ENCODE measurements at regions not wholly inside any gene's neighbourhood (a gene's known extent, or its start where the extent isn't known, plus 50 kb on each side); places are given as distances from the start of the nearest gene placed in this dataset.

DNA sequence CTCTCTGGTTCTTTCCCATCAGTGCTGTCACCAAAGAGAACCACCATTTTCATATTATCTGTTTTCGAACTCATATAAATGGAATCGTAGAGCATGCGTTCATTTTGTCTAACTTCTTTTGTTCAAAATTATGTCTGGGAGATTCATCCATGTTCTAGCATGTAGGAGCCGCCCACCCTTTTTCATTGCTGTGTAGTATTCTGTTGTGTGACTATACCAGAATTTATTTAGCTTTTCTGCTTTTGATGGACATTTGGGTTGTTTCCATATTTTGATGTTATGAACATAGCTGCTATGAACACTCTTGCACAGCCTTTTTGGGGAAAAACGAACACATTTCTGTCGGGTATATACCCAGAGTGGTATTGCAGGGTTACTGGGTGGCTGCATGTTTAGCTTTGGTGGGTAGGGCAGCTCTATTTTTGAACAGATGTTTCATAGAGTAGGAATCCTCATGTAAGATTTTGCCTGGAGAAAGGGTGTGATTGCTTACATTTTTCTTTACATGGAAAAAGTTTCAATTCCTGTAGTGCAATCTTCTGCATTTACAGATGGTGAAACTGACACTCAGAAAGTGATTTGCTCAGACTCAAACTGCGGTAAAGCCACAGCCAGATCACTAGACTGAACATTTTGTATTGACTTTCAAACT lies 100.2 kb upstream of the IL12B start:
- H3K4me3 Mint-ChIP-seq = no peak overlapping the region
- no peak overlapping the region for H3K27ac Mint-ChIP-seq
- DNase-seq (no peak), ATAC-seq (no peak)
- peaks cover 55% of the 10 kb centered on the region for H3K27me3 Mint-ChIP-seq
- H3K36me3 Mint-ChIP-seq = no peaks in the 10 kb centered on the region
- H3K4me1 Mint-ChIP-seq = peaks cover 32% of the 10 kb centered on the region
- no peaks in the 10 kb centered on the region for H3K9me3 Mint-ChIP-seq (ENCODE audit: low read depth)
- CTCF ChIA-PET = interaction anchor here (1.3 kb wide), 1 partner anchor 10 kb away, joined by 4 read pairs; no protein-coding TSS in a partner anchor

DNA sequence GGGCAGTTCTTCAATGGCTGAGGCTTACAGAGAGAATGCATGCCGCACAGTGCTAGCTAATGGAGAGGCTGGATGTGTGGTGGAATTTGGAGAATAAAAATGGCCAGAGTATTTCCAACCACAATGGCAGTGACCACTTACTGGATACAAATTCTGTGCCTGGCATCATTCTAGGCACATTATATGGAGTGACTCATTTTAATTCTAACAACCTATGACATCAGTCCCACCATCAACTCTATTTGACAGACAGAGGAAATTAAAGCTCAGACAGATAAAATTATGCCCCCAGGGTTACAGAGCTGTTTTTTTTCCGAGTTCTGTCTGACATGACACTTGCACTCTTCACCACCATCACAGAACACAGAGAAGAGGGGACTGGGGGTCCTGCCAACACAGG lies 105.6 kb upstream of the IL12B start:
- CTCF ChIA-PET = interaction anchor here (1.2 to 1.3 kb wide), 2 partner anchors 8 to 15 kb away, joined by 3 to 4 read pairs; no protein-coding TSS in a partner anchor
- Mint-ChIP-seq H3K4me3 (no peak overlapping the region), H3K36me3 (no peaks in the 10 kb centered on the region), H3K4me1 (peaks cover 7% of the 10 kb centered on the region), H3K9me3 (ENCODE audit: low read depth) (no peaks in the 10 kb centered on the region), H3K27ac (no peak overlapping the region), H3K27me3 (peaks cover 60% of the 10 kb centered on the region)
- no peak for DNase-seq
- ATAC-seq = no peak

DNA sequence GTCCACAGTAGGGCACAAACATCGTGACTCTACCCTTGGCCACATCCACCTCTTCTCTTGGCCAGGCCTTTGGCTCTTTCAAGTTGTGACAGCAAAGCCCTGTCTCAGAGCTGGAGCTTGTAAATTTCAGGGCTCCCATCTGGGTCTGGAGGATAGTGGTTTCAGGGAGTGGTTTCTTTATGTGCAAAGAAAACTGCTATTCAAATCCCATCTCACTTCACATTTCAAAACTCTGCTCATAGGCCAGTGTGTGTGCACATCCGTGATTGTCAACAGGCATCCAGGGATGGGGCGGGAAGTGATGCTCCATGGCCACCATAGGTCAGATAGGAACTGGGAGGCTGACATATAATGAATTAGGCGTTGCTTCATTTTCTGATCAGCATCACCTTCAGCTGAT lies 107.8 kb upstream of the IL12B start:
- CTCF ChIA-PET = no interaction called here
- peaks cover 60% of the 10 kb centered on the region for H3K27me3 Mint-ChIP-seq
- ATAC-seq = no peak
- H3K27ac Mint-ChIP-seq = no peak overlapping the region
- H3K9me3 Mint-ChIP-seq (ENCODE audit: low read depth) = no peaks in the 10 kb centered on the region
- no peak overlapping the region for H3K4me3 Mint-ChIP-seq
- no peaks in the 10 kb centered on the region for H3K36me3 Mint-ChIP-seq
- no peak for DNase-seq
- no peaks in the 10 kb centered on the region for H3K4me1 Mint-ChIP-seq

DNA sequence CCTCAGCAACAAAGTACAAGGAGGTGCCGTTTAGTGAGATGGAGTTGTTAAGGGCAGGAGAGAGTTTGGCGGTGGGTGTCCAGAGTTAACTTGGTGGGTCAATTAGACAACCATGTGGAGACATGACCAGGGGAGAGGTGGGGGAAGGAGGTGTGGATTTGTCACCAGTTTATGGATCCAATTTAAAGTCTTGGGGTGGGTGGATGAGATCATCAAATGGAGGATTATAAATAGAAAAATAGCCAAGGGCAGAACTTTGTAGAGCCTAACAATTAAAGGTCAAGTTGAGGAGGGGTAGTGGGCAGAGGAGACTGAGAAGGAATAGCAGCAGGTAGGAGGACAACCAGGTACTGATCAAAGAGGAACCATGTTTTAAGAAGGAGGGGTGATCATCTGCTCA lies 108.7 kb upstream of the IL12B start:
- H3K4me3 Mint-ChIP-seq = no peak overlapping the region
- no peaks in the 10 kb centered on the region for H3K36me3 Mint-ChIP-seq
- H3K9me3 Mint-ChIP-seq (ENCODE audit: low read depth) = no peaks in the 10 kb centered on the region
- H3K27ac Mint-ChIP-seq = no peak overlapping the region
- CTCF ChIA-PET = no interaction called here
- peaks cover 53% of the 10 kb centered on the region for H3K27me3 Mint-ChIP-seq
- no peaks in the 10 kb centered on the region for H3K4me1 Mint-ChIP-seq
- DNase-seq (no peak), ATAC-seq (no peak)

DNA sequence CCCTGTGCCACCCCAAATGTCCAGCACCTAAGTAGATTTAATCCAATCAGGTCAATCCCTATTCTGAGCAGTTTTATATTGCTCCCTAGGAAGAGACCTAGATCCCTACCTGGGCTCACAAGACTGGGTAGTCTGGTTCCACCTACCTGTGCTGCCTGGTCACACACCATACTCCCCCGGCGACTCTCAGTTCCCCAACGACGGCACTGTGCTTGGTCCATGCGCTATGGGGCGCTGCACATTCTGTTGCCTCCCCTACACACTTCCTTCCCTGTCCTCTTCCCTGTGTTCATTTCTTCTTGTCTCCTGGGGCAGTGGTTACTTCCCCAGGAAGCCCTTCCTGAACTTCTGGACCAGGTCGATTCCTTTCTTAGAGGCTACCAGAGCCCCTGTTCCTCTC lies 109.9 kb upstream of the IL12B start:
- H3K4me1 Mint-ChIP-seq = no peaks in the 10 kb centered on the region
- H3K27ac Mint-ChIP-seq = no peak overlapping the region
- peaks cover 56% of the 10 kb centered on the region for H3K27me3 Mint-ChIP-seq
- ATAC-seq (no peak), DNase-seq (no peak)
- no peaks in the 10 kb centered on the region for H3K9me3 Mint-ChIP-seq (ENCODE audit: low read depth)
- CTCF ChIA-PET = no interaction called here
- no peaks in the 10 kb centered on the region for H3K36me3 Mint-ChIP-seq
- no peak overlapping the region for H3K4me3 Mint-ChIP-seq

DNA sequence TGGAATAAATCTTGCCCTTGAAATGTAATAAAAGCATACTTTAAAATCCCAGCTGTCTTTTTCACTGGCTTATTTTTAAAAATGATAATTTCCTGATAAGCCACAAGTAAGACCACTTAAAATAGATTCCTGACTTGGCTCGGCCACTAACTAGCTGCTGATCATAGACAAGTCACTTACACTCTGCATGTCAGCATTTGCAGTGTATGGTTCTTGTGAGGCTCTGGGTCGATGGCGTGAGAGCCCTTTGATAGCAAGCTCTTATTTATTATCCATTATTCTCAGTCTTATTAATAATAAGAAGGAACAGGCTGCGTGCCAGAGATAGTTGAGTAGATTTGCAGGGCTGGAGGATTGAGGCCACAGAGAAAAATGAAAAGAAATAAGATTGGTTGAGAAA lies 110.7 kb upstream of the IL12B start:
- CTCF ChIA-PET = interaction anchor here (1.4 kb wide), 1 partner anchor 9 kb away, joined by 3 read pairs; no protein-coding TSS in a partner anchor
- Mint-ChIP-seq H3K27me3 (peaks cover 59% of the 10 kb centered on the region), H3K9me3 (ENCODE audit: low read depth) (no peaks in the 10 kb centered on the region), H3K4me3 (no peak overlapping the region), H3K36me3 (no peaks in the 10 kb centered on the region), H3K27ac (no peak overlapping the region), H3K4me1 (no peaks in the 10 kb centered on the region)
- ATAC-seq = no peak
- no peak for DNase-seq

DNA sequence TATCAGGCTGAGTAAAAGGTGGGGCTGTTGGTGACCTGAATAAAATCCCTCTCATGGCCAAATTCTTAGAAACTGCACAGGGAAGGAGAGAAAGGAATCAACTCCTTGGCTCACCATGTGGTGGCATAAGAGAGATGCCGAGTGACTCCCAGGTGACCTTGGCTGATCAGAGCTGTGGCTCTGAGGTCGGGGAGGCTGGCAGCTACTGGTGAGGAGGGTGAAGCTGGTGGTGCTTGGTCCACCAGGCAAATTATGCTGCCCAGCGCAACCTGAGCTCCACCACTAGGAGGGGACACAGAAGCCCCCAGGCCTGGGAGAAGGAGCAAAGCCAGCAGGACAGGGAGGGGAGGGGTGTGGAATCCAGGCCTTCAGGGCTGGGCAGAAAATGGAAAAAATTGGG lies 111.2 kb upstream of the IL12B start:
- CTCF ChIA-PET = interaction anchor here (1.4 kb wide), 1 partner anchor 10 kb away, joined by 3 read pairs; no protein-coding TSS in a partner anchor
- no peaks in the 10 kb centered on the region for H3K4me1 Mint-ChIP-seq
- H3K36me3 Mint-ChIP-seq = no peaks in the 10 kb centered on the region
- H3K4me3 Mint-ChIP-seq = no peak overlapping the region
- DNase-seq = no peak
- ATAC-seq = no peak
- no peaks in the 10 kb centered on the region for H3K9me3 Mint-ChIP-seq (ENCODE audit: low read depth)
- H3K27ac Mint-ChIP-seq = no peak overlapping the region
- H3K27me3 Mint-ChIP-seq = peaks cover 59% of the 10 kb centered on the region

DNA sequence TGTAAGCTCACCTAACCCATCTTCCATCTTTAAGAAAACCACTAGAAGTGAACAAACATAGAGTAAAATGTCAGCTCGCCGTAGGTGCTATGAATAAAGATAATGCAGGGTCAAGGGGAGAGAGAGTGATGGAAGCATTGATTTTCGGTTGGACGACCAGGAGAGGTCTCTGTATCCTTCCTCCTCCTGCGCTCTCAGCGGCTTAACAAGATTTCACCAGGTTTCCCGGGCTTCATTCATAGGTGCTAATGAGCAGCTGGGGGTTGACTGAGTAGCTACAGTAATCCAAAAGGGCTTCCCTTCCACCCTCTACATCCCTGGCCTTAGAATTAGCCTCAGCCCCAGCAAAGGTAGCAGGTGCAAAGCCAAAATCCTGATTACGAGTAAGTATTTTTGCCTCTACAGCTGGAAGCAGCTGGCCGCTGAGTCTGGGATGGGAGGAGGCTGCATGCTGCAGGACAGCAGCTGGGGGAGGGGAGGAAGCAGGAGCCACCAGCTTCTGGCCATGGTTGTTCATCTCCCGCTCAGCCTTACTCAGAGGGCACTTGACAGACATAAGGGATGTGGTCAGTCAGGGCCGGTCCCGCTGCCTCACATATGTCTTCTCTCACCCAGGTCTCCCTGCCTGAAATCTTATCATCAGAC lies 112.0 kb upstream of the IL12B start:
- no peak overlapping the region for H3K27ac Mint-ChIP-seq
- no peak overlapping the region for H3K4me3 Mint-ChIP-seq
- H3K36me3 Mint-ChIP-seq = no peaks in the 10 kb centered on the region
- DNase-seq (no peak), ATAC-seq (no peak)
- CTCF ChIA-PET = interaction anchor here (1.2 kb wide), 1 partner anchor 579 kb away, joined by 3 read pairs; no protein-coding TSS in a partner anchor
- H3K27me3 Mint-ChIP-seq = peaks cover 58% of the 10 kb centered on the region
- no peaks in the 10 kb centered on the region for H3K9me3 Mint-ChIP-seq (ENCODE audit: low read depth)
- no peaks in the 10 kb centered on the region for H3K4me1 Mint-ChIP-seq

DNA sequence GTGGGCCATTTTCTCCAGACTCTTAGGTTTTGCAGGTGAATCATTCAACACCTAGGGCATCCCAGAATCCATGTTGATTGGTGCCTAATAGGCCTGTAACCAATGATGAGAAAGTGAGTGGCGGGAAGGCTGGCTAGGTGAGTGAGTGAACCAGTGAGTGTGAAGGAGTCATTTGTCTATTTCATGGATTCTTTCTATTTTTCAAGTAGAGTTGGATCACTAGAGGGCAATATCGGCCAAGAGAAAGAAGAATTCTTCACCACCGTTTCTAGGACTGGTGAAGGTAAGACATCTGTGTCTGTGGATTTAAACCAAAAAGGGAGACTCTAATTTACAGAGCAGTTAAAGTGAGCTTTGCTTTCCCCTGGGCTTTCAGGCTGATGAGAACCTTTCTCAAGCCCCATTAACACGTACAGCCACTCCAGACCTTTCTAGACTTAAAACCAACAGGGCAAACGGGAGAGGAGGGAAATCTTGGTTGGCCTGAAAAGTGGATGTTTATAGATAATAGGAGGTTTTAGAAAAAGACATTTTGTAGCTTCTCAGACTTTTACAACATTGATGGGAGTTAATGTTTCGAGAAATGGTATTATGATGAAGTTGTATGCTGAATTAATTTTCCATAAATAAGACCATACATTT lies 114.3 kb upstream of the IL12B start:
- Mint-ChIP-seq H3K4me1 (no peaks in the 10 kb centered on the region), H3K4me3 (no peak overlapping the region), H3K36me3 (no peaks in the 10 kb centered on the region), H3K27me3 (peaks cover 58% of the 10 kb centered on the region), H3K27ac (no peak overlapping the region), H3K9me3 (ENCODE audit: low read depth) (no peaks in the 10 kb centered on the region)
- ATAC-seq = peak; percentile 12
- CTCF ChIA-PET = interaction anchor here (1.8 to 2.3 kb wide), 2 partner anchors 9 to 542 kb away, joined by 4 to 11 read pairs; no protein-coding TSS in a partner anchor
- DNase-seq = no peak

DNA sequence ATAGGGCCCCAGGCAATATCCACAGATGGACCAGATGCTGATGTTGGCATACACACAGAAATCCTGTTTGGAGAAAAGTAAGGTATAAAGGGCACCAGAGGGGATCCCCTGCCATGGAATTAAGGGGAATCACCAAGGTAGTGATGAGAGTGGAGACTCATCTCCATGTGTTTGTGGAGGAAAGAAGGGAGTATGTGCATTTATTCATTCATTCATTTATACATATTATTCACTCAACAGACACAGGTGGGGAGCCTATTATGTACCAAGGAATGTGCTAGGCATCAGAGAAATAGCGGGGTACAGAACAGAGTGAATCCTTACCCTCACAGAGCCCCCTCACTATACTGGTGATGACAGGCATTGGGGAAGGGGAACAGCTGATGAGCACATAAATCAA lies 116.8 kb upstream of the IL12B start:
- no peak for ATAC-seq
- CTCF ChIA-PET = interaction anchor here (1.5 to 1.6 kb wide), 2 partner anchors 38 to 540 kb away, joined by 4 to 6 read pairs; no protein-coding TSS in a partner anchor

DNA sequence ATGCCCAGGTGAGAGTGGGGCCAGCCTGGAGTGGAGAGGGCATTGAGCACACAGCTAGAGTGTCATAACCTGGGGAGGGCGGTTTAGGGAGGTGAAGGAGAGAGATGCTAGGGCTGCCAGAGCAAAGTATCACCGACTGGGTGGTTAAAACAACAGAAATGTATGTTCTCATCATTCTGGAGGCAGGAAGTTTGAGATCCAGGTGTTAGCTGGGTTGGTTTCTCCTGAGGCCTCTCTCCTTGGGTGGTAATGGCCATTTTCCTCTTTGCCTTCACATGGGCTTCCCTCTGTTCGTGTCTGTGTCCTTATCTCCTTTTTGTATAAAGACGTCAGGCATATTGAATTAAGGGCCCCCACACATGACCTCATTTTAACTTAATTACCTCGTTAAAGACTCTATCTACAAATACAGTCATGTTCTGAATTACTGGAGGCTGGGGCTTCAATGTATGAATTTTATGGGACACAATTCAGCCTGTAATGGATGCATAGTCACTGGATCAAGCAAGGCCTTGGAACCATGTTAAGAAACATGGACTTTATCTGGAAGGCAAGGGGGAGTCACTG lies 118.6 kb upstream of the IL12B start:
- H3K27me3 Mint-ChIP-seq = peaks cover 67% of the 10 kb centered on the region
- H3K4me1 Mint-ChIP-seq = no peaks in the 10 kb centered on the region
- no peak overlapping the region for H3K27ac Mint-ChIP-seq
- ATAC-seq (no peak), DNase-seq (no peak)
- H3K9me3 Mint-ChIP-seq (ENCODE audit: low read depth) = no peaks in the 10 kb centered on the region
- H3K36me3 Mint-ChIP-seq = no peaks in the 10 kb centered on the region
- CTCF ChIA-PET = interaction anchor here (1.6 kb wide), 1 partner anchor 40 kb away, joined by 4 read pairs; no protein-coding TSS in a partner anchor
- H3K4me3 Mint-ChIP-seq = no peak overlapping the region

More for the DNA sequence above, 116.8 kb upstream of the IL12B start:
- Mint-ChIP-seq H3K27me3 (peaks cover 62% of the 10 kb centered on the region), H3K9me3 (ENCODE audit: low read depth) (no peaks in the 10 kb centered on the region), H3K36me3 (no peaks in the 10 kb centered on the region), H3K27ac (no peak overlapping the region), H3K4me3 (no peak overlapping the region), H3K4me1 (no peaks in the 10 kb centered on the region)
- no peak for DNase-seq

DNA sequence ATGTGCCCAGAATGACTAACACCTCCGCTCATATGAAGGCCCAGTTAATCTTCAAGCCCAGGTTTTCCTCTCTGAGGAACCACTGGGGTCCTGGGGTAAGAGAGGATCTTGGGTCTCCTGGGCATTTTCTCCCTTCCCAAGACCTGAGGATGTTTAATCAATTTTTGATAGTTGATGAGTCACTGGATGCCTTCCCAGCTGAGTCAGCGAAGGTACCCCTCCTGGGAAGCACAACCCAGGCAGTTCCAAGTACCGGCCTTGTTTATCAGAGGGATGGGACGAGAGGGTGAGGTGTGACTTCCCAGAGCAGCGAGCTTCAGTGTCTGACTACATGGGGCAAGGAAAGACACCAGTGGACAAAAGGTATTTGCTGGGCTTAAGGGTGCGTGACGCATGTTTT lies 119.6 kb upstream of the IL12B start:
- H3K27me3 Mint-ChIP-seq = peaks cover 71% of the 10 kb centered on the region
- H3K4me3 Mint-ChIP-seq = no peak overlapping the region
- no peaks in the 10 kb centered on the region for H3K36me3 Mint-ChIP-seq
- DNase-seq (no peak), ATAC-seq (no peak)
- no peaks in the 10 kb centered on the region for H3K4me1 Mint-ChIP-seq
- CTCF ChIA-PET = no interaction called here
- no peak overlapping the region for H3K27ac Mint-ChIP-seq
- H3K9me3 Mint-ChIP-seq (ENCODE audit: low read depth) = no peaks in the 10 kb centered on the region

DNA sequence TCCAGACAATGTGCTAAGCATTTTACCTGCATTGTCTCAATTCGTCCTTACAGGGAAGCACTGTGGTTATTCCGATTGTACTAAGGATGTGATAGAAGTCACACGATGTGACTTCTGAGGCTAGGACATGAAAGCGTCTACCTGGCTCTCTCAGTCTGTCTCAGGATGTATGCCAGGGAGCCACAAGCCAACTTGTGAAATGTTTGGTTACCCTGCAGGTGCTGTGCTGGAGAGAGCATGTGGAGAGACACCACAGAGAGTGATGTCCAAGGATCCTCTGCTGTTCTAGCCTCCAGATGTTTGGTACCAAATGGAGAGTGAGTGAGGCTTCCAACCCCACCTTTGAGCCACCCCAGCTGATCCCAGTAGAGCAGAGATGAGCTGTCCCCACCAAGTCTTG lies 120.1 kb upstream of the IL12B start:
- H3K36me3 Mint-ChIP-seq = no peaks in the 10 kb centered on the region
- no peaks in the 10 kb centered on the region for H3K9me3 Mint-ChIP-seq (ENCODE audit: low read depth)
- no peaks in the 10 kb centered on the region for H3K4me1 Mint-ChIP-seq
- CTCF ChIA-PET = no interaction called here
- no peak for ATAC-seq
- no peak overlapping the region for H3K27ac Mint-ChIP-seq
- peaks cover 72% of the 10 kb centered on the region for H3K27me3 Mint-ChIP-seq
- H3K4me3 Mint-ChIP-seq = no peak overlapping the region
- DNase-seq = no peak
